GM18517 (cell line): ENCODE measurements at regions not wholly inside any gene's neighbourhood (a gene's known extent, or its start where the extent isn't known, plus 50 kb on each side); places are given as distances from the start of the nearest gene placed in this dataset.

ENCODE experiments used
- ATAC-seq: cut with Tn5 transposase; IDR thresholded peaks from one replicate; pipeline ENCODE4 v1.9.1; 2021; ENCODE audit warnings: mild to moderate bottlenecking, moderate library complexity; ENCODE audit not compliant: unreplicated experiment

- no peak for ATAC-seq
Measured at GRCh38 chr16:51449441-51449840, 298.4 kb upstream of the SALL1 start.

- no peak for ATAC-seq
Measured at GRCh38 chr16:51445250-51445649, 294.2 kb upstream of the SALL1 start.

- ATAC-seq = no peak
Measured at GRCh38 chr16:51443934-51444333, 292.9 kb upstream of the SALL1 start.

DNA sequence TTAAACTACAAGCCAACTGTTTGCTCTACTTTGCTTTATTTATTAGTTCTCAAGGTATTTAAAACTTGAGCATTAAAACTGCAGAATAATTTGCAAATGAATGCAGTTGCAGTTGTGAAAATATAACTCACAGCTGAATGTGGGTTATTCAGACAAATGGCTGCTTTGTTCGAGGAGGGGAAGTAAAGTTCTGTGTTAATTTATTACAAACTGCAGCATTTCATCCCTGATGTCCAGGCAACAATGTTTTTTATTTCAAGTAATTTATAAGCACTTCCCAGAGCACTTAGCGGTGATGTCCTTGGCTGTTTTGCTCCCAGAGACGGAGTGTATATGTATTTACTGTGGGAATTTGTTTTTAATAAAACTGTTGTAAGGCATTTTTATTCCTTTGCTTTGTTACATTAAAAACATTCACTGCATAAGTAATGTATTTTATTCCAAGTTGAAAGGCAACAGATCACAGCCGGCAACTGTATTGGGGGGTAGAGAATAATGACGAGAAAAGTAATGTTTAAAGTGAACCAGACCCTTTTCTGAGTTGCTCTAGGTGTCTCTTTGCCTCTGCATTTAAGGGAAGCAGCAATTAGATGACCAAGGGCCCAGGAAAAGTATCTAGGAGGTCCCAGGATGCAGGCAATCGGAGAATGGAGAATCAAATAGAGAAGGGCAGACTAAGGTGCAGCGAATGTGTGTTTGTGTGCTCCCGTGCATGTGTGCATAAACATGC, 291.2 kb upstream of the SALL1 start:
- ATAC-seq = no peak

DNA sequence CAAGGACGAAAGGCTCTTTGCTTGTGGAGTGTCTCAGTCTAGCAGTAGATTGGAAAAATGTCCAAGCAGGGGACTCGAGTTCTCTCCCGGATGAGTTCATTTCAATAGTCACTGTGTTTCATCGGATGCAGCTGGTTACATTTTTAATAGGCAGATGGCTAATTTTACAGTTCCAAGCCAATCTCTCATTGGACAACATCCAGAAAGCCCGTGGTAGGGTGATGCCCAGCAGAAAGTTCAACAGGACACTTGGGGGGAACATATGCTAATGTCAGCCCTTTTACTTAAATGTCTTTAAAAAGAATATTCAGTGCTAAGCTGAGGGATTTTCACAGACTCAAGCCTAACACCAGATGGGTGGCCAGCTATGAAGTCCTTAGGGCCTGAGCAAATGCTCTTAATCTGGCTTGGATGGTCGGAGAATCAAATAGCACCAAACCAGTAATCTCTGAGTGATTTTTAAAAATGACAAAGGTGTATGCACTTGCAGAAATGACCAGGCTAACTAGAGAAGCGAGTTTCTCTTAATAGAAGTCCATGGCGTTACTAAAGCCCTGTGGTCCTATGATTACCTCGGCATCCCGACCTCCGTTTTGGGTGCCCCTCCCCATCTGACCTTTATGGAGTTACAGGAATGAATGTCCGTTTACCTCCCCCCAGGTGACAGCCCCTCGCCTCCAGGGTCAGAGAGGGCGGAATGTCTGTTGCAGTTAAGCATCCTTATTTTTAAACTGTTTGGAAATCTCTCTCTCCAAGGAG, 289.2 kb upstream of the SALL1 start:
- no peak for ATAC-seq

GRCh38 chr16:51439271-51439670, 288.2 kb upstream of the SALL1 start:
- no peak for ATAC-seq

GRCh38 chr16:51436742-51437141, 285.7 kb upstream of the SALL1 start:
- no peak for ATAC-seq

- ATAC-seq = no peak
Measured at GRCh38 chr16:51434567-51435198, 283.6 kb upstream of the SALL1 start.

DNA sequence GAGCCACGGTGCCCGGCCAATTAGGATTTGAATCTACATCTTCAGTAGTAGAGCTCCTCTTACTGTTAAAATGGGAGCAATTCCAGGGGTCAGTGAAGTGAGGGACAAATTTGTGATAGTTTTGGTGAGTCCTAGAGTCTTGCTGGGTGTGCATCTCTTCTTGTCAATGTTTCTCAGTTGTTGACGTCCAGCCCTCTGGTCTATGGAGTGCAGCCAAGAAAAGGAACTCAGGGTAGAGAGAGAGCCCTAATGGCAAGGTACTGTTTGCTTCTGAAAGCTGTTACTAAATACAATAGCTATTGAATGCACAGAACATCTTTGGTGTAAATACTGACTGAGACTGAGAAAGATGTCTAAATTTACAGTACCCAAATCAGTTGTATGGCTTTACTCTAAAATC, 282.5 kb upstream of the SALL1 start:
- no peak for ATAC-seq

DNA sequence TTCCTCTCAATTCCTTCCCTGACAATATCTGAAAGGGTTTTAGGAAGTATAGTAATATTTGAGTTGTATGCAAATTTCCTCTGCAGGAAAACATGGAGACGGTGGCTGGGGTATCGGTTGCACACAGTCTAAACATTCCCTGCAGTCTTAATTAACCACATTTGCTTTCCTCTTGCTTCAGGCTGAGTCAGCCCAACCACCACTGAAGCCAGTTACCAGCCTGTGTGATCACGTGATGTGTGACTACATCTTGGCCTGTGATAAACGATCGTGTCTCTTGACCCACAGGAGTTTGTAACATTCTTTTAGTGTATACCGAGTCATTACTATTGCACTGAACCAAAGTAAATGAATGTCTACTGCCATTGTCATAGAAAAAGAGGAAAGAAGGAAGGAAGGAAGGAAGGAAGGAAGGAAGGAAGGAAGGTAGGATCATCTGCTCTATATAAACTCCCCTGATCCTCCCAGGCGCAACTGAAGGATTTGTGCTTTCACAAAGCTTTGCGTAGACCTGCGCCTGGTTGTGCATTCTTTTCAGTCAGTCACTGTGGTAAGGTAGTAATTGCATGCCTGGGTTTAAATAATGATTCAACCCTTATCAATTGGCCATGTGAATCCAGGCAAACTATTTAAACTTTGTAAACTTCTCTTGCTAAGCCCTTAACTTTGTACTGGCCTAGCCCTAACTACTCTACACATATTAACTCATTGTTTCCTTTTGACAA, 280.6 kb upstream of the SALL1 start:
- no peak for ATAC-seq

- ATAC-seq = no peak
Measured at GRCh38 chr16:51430716-51431369, 279.8 kb upstream of the SALL1 start.

GRCh38 chr16:51429041-51429440, 278.0 kb upstream of the SALL1 start:
- ATAC-seq = no peak

DNA sequence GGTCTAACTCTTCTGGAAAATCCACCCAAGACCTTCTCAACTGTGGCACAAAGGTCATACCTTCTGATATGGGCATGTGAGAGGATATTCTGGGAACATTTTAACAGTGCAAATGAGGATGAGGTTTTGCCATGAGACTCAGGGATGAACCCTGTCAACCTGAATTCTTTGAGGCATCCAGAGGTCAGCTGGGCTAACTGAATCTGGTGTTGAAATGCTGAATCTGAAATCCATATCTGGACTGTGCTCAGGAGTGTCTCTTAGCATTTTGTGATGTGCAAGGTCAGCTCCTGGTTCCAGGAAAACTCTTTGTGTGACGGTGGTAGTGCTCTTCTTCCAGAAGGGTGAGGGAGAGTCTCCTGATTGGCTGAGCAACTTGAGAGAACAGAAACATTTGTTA, 276.0 kb upstream of the SALL1 start:
- ATAC-seq = no peak

DNA sequence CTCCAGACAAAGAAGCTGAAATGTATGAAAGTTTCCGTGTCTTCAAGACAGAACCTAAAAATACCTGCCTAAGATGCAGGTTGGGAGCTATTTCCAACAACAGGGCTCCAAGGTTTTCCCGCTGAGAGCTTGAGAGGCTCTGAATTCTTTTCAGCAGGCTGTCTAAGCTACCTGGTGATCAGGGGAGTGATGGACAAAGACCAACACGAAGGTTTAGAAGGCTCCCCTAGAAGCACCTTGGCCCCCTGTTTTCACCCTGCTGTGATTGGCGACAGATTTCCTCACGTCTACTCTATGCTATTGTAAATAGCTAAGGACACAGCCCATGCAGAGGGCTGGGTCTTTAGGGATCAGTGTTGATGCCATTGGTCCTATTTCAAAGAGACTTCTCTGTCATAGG, 275.2 kb upstream of the SALL1 start:
- ATAC-seq = no peak

- no peak for ATAC-seq
Measured at GRCh38 chr16:51420247-51420646, 269.2 kb upstream of the SALL1 start.

- ATAC-seq = no peak
Measured at GRCh38 chr16:51419768-51420167, 268.7 kb upstream of the SALL1 start.

DNA sequence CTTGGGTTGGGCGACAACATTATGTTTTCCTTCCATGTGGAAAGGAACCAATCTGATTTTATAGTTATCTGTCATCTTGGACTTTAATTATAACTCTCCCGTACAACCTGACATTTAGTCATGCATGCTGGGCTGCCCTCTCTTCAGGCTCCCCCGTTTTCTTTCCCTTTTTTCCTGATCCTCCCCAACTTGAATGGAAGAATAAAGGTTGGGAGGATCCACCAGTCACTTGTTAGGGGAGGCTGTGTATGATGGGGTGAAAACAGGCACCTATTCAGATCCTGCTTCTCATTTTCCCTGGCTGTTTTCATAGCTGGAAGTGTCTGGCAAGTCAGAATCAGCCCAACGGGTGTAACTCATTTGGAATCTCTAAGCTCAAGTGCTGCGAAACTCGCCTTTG, 267.2 kb upstream of the SALL1 start:
- ATAC-seq = no peak

- no peak for ATAC-seq
Measured at GRCh38 chr16:51416926-51417325, 265.9 kb upstream of the SALL1 start.

- no peak for ATAC-seq
Measured at GRCh38 chr16:51410125-51410524, 259.1 kb upstream of the SALL1 start.

DNA sequence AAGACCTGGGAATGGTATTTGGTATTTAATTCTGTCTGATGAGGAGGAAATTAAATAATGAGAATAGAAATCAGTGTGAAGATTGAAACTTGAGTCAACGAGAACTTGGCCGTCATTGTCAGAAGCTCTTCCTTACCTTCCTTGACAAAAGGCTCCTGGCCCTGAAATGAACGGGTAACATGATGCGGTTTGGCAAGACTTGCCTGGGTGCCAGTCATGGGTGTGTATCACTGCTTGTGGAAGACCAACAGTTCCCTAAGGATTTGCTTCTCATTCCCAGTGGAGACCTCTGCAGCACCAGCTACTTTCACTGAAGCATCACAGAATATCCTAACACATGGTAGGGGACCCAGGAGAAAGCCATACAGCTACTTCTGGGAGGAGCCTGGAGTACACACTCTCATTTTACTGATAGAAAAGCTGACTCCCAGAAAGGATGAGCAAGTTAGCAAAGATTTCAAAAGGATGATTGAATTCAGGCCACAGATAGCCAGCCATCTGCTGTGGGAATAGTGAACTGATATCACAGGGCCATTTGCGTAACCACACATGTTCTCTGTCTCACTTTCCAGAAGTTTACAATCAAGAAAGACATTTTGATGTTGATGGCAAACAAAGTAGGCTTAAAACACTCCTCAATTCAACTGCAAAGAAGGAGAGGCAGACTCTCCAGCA, 258.1 kb upstream of the SALL1 start:
- no peak for ATAC-seq
